Astrocyte of the spinal cord (primary cell): ENCODE measurements at regions not wholly inside any gene's neighbourhood (a gene's known extent, or its start where the extent isn't known, plus 50 kb on each side); places are given as distances from the start of the nearest gene placed in this dataset.

ENCODE experiments used
- DNase-seq: peaks from one replicate; pipeline ENCODE4 v3.0.0; 2011; ENCODE audit warnings: low read depth, low spot score
- H3K4me3 ChIP-seq: 2 replicates; pipeline ENCODE4 v1.5.1; 2011; ENCODE audit warnings: low read depth, mild to moderate bottlenecking, low read length, moderate library complexity
- in situ Hi-C: cut with HindIII; loops from 2 replicates; pipeline ENCODE4 v1.10.0; 2017; ENCODE audit warnings: low sequenced_read_pairs
- TF ChIP-seq, protein P1 (sequence below): IDR thresholded peaks from 2 replicates; pipeline ENCODE4 v1.5.1; 2012; ENCODE audit warnings: low read depth, mild to moderate bottlenecking, low read length, inconsistent platforms

GRCh38 chr2:190809139-190809764 is 71.4 kb upstream of the GLS start:
- H3K4me3 ChIP-seq = no peak overlapping the region
- in situ Hi-C loops = no loop called here
- TF ChIP-seq, protein P1, sequence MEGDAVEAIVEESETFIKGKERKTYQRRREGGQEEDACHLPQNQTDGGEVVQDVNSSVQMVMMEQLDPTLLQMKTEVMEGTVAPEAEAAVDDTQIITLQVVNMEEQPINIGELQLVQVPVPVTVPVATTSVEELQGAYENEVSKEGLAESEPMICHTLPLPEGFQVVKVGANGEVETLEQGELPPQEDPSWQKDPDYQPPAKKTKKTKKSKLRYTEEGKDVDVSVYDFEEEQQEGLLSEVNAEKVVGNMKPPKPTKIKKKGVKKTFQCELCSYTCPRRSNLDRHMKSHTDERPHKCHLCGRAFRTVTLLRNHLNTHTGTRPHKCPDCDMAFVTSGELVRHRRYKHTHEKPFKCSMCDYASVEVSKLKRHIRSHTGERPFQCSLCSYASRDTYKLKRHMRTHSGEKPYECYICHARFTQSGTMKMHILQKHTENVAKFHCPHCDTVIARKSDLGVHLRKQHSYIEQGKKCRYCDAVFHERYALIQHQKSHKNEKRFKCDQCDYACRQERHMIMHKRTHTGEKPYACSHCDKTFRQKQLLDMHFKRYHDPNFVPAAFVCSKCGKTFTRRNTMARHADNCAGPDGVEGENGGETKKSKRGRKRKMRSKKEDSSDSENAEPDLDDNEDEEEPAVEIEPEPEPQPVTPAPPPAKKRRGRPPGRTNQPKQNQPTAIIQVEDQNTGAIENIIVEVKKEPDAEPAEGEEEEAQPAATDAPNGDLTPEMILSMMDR = no peak
- DNase-seq = no peak

- no peak overlapping the region for H3K4me3 ChIP-seq
- TF ChIP-seq, protein P1 = no peak
- in situ Hi-C loops = no loop called here
- DNase-seq = no peak
These were observed 70.6 kb upstream of the GLS start for GRCh38 chr2:190809876-190810525.

DNA sequence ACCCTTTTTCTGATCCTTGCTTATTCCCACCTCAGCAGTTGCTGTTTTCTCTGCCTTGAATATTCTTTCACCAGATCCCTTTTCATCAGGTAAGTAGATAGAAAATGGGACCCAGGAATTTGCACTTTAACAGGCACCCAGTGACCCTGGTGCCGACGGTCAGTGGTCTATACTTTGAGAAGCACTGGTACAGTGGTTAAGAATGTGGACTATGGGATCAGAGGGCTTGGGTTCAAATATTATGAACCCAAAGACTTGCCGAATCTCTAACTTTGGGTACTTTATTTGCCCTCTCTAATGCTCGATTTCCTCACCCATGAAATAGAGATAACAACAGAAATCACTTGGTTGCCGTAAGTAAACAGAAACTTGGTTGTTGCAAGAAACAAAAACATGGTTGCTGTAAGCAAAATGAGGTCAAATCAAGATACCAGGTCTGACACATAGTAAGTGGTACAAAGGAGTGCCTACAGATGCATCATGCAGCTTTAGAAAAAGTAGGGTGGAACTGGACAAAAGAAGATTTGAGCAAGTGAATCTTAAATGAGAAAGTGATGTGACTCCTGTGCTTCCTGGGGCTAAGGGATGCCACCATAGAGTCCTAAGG is 69.5 kb upstream of the GLS start:
- in situ Hi-C loops = no loop called here
- TF ChIP-seq, protein P1 = no peak
- no peak overlapping the region for H3K4me3 ChIP-seq
- DNase-seq = no peak

DNA sequence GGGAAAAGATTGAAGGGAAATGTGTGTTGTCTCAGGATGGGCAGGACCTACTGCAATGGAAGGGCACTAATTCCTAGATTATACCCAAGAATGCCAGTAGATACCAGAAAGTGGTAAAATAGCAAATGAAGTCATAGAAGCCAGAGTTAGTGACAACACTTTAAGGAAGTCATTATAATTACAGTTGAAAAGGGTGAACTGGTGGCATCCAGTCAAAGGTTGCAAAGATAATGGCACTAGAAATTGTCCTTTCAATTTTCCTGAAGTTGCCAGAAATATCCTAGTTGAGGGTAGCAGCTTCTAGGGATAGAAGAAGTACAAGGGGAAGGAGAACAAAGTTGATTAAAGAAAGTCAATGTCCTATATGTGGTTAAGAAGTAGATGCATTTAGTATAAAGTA is 68.8 kb upstream of the GLS start:
- no peak overlapping the region for H3K4me3 ChIP-seq
- no peak for DNase-seq
- TF ChIP-seq, protein P1 = no peak
- in situ Hi-C loops = no loop called here

DNA sequence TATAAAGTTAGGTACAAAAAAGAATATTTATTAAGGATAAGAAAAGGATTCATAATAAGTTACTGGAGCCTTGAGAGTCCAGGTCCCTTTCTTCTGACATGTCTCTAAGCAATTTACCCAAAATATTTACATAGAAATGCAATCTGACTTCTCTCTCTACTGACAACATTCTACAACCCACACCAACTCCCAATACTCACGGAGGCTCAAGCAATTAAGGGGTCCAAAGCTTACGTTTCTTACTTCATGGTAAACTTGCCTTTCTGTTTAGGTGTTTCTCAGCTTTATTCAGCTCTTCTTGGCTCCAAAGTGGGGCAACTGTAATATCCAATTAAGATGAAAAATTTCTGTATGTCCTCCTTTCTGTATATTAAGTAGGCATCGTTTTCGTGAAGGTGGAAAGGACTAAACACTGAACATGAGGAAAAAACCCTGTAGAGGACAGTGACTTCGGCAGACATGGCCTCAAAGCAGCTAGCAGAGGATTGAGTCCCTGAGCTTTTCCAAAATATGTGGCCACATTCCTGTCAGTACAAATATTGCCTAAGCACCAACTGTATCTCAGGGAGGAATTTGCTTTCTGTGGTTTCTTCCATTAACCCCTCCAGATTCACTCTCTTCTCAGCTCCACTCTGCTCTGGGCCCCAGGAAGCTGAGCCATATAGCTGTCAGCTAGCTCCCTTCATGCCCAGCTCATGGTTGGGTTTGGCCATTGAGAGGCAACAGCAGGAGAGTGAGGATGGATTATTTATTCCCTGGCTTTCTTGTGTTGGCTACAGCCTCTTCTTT is 67.9 kb upstream of the GLS start:
- TF ChIP-seq, protein P1 = no peak
- in situ Hi-C loops = no loop called here
- H3K4me3 ChIP-seq = no peak overlapping the region
- DNase-seq = no peak

DNA sequence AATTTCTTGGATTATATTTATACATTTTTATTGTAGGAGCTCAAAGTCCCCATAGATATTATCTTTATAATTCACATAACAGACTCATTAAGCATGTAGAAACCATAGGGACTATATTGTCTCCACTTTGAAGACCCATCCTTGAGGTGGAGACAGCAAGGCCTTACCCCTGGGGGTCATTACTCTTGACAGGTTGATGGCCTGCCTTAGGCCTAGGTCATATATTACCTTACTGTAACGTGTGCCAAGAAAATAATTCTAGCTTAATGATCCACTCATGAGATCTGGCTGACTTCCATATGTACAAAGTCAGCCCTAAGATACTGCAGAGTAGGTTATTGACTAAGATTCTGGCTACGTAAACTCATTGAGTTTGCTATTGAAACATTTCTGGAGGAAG is 65.4 kb upstream of the GLS start:
- TF ChIP-seq, protein P1 = no peak
- no peak overlapping the region for H3K4me3 ChIP-seq
- no peak for DNase-seq
- in situ Hi-C loops = no loop called here
